Calu3 (cell line): ENCODE measurements at regions not wholly inside any gene's neighbourhood (a gene's known extent, or its start where the extent isn't known, plus 50 kb on each side); places are given as distances from the start of the nearest gene placed in this dataset.

Experiments used
- BruUV-seq: library from RNA; stranded (reverse); fragments of 400-500 nt; replicated peaks from 2 replicates; lab custom pipeline; 2021; lab: Mats Ljungman, UMichigan
- CTCF ChIA-PET: fragments of 300-600 bp; sonication (Branson Sonifier 250); formaldehyde crosslinking; loops from one replicate; lab custom pipeline; 2022; ENCODE audit warnings: antibody characterized with exemption; lab: Charles Lee
- DNase-seq: peaks from one replicate; pipeline ENCODE4 v3.0.0; 2022
- H3K27ac Mint-ChIP-seq: one replicate; pipeline ENCODE4 v1.8.0; 2022; ENCODE audit warnings: mixed read lengths; ENCODE audit not compliant: unreplicated experiment
- H3K27me3 Mint-ChIP-seq: one replicate; pipeline ENCODE4 v1.8.0; 2022; ENCODE audit warnings: mixed read lengths; ENCODE audit not compliant: unreplicated experiment
- H3K36me3 Mint-ChIP-seq: one replicate; pipeline ENCODE4 v1.8.0; 2022; ENCODE audit warnings: mild to moderate bottlenecking, moderate library complexity, mixed read lengths; ENCODE audit not compliant: insufficient read depth, unreplicated experiment
- H3K4me1 Mint-ChIP-seq: one replicate; pipeline ENCODE4 v1.8.0; 2022; ENCODE audit warnings: mild to moderate bottlenecking, low read depth, mixed read lengths; ENCODE audit not compliant: unreplicated experiment
- H3K4me3 Mint-ChIP-seq: one replicate; pipeline ENCODE4 v1.8.0; 2022; ENCODE audit warnings: mild to moderate bottlenecking, low read depth, moderate library complexity, mixed read lengths; ENCODE audit not compliant: unreplicated experiment
- H3K9me3 Mint-ChIP-seq: one replicate; pipeline ENCODE4 v1.8.0; 2022; ENCODE audit warnings: low read depth, mixed read lengths; ENCODE audit not compliant: unreplicated experiment
- CTCF ChIP-seq: fragments of 200-600 bp; IDR thresholded peaks from one replicate; pipeline ENCODE4 v1.8.0; 2022; ENCODE audit warnings: antibody characterized with exemption; ENCODE audit not compliant: unreplicated experiment
- intact Hi-C: fragments of 100-400 bp; cut with micrococcal nuclease; formaldehyde crosslinking; loops from one replicate; pipeline ENCODE4 v1.10.0; 2022; ENCODE audit not compliant: unreplicated experiment

GRCh38 chr16:82240111-82240510 is 70.1 kb upstream of the MPHOSPH6 start:
- H3K27me3 Mint-ChIP-seq = peaks cover 87% of the 10 kb centered on the region
- DNase-seq = no peak
- no peak overlapping the region for H3K27ac Mint-ChIP-seq
- no peak for TF ChIP-seq CTCF
- H3K9me3 Mint-ChIP-seq = peaks cover 9% of the 10 kb centered on the region
- no peaks in the 10 kb centered on the region for H3K36me3 Mint-ChIP-seq
- no TSS peak for BruUV-seq
- CTCF ChIA-PET = interaction anchor here (1.6 kb wide), 1 partner anchor 10 kb away, joined by 6 read pairs; no protein-coding TSS in a partner anchor
- no peak overlapping the region for H3K4me3 Mint-ChIP-seq
- intact Hi-C loops = no loop called here
- H3K4me1 Mint-ChIP-seq = no peaks in the 10 kb centered on the region

GRCh38 chr16:82236875-82237274 is 66.9 kb upstream of the MPHOSPH6 start:
- intact Hi-C loops = no loop called here
- peaks cover 79% of the 10 kb centered on the region for H3K27me3 Mint-ChIP-seq
- BruUV-seq = no TSS peak
- CTCF ChIA-PET = no interaction called here
- TF ChIP-seq CTCF = no peak
- no peaks in the 10 kb centered on the region for H3K4me1 Mint-ChIP-seq
- no peak overlapping the region for H3K4me3 Mint-ChIP-seq
- no peaks in the 10 kb centered on the region for H3K9me3 Mint-ChIP-seq
- no peak overlapping the region for H3K27ac Mint-ChIP-seq
- DNase-seq = no peak
- H3K36me3 Mint-ChIP-seq = no peaks in the 10 kb centered on the region

DNA sequence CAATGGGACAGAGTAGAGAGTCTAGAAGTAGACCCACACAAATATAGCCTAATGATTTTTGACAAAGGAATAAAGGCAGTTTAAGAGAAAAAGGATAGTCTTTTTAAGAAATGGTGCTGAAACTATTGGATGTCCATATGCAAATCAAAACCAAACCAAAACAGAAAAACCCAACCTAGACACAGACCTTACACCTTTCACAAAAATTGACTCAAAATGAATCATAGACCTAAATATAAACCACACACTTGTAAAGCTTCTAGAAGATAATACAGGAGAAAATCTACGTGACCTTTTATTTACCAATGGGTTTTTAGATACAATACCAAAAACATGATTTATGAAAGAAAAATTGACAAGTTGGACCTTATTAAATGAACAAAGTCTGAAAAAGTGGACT is 66.4 kb upstream of the MPHOSPH6 start:
- Mint-ChIP-seq H3K4me1 (no peaks in the 10 kb centered on the region), H3K27ac (no peak overlapping the region), H3K36me3 (no peaks in the 10 kb centered on the region), H3K27me3 (peaks cover 74% of the 10 kb centered on the region), H3K9me3 (no peaks in the 10 kb centered on the region), H3K4me3 (no peak overlapping the region)
- no peak for DNase-seq
- intact Hi-C loops = no loop called here
- CTCF ChIA-PET = no interaction called here
- no TSS peak for BruUV-seq
- TF ChIP-seq CTCF = no peak

DNA sequence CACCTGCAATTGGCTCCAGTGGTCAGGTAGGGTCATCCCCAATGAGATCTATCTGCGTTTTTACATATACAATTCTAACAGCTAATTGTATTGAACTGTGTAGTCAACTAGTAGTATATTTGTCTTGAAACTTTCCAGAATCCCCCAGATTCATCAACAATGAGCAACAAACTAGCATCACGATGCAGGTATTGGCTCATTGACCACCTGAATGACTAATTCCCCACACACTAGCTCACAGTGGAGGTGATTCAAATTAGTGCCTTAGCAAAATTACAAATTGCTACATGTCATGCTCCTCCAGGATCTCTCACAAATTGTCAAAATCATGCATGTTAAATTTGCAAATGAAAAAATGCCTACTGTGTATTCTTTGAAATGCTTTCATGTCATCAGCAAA is 62.8 kb upstream of the MPHOSPH6 start:
- CTCF ChIA-PET = no interaction called here
- no peak for DNase-seq
- peaks cover 6% of the 10 kb centered on the region for H3K4me1 Mint-ChIP-seq

More for the DNA sequence above, 62.8 kb upstream of the MPHOSPH6 start:
- Mint-ChIP-seq H3K27me3 (peaks cover 70% of the 10 kb centered on the region), H3K27ac (no peak overlapping the region), H3K36me3 (no peaks in the 10 kb centered on the region), H3K9me3 (no peaks in the 10 kb centered on the region), H3K4me3 (no peak overlapping the region)
- TF ChIP-seq CTCF = no peak
- no TSS peak for BruUV-seq
- intact Hi-C loops = no loop called here
